NCI-H460 (cell line): ENCODE measurements at regions not wholly inside any gene's neighbourhood (a gene's known extent, or its start where the extent isn't known, plus 50 kb on each side); places are given as distances from the start of the nearest gene placed in this dataset.

Source experiments
- small RNA-seq, 2 experiments: library from RNA; depleted of rRNA; stranded (forward); fragments of <200 nt; gene quantifications; one replicate each; pipeline ENCODE3, GENCODE V24; 2014

Small RNA genes lying in the stretch of these regions (small RNA-seq; reads per million reads assigned to genes)
- gene AL392089.1: 0 reads per million in 2 experiments
- gene RNU6-1327P: 0 to 0.06 reads per million in 2 experiments
